H9 (cell line): ENCODE measurements at regions not wholly inside any gene's neighbourhood (a gene's known extent, or its start where the extent isn't known, plus 50 kb on each side); places are given as distances from the start of the nearest gene placed in this dataset.

Experiments used
- DNase-seq: peaks from one replicate; pipeline ENCODE4 v3.0.0-alpha.2; 2017
- H2AFZ ChIP-seq: one replicate; pipeline ENCODE4 v1.6.1; 2013; ENCODE audit warnings: mild to moderate bottlenecking, low read length, control low read depth, moderate library complexity
- H2AK5ac ChIP-seq: 2 replicates; pipeline ENCODE4 v1.6.1; 2013; ENCODE audit warnings: low read length, control low read depth, mixed read lengths; ENCODE audit not compliant: insufficient read length
- H2BK120ac ChIP-seq: one replicate; pipeline ENCODE4 v1.6.1; 2013; ENCODE audit warnings: low read depth, mild to moderate bottlenecking, low read length, control low read depth, inconsistent platforms; ENCODE audit not compliant: poor library complexity, severe bottlenecking
- H2BK12ac ChIP-seq: 2 replicates; pipeline ENCODE4 v1.6.1; 2013; ENCODE audit warnings: low read length, control low read depth, mixed read lengths, low read depth; ENCODE audit not compliant: insufficient read length
- H2BK15ac ChIP-seq: 2 replicates; pipeline ENCODE4 v1.6.1; 2013; ENCODE audit warnings: low read depth, low read length, control low read depth
- H2BK20ac ChIP-seq: one replicate; pipeline ENCODE4 v1.6.1; 2013; ENCODE audit warnings: low read depth, mild to moderate bottlenecking, low read length, control low read depth, inconsistent platforms; ENCODE audit not compliant: poor library complexity, severe bottlenecking
- H2BK5ac ChIP-seq: 2 replicates; pipeline ENCODE4 v1.6.1; 2013; ENCODE audit warnings: low read length, control low read depth, mixed read lengths; ENCODE audit not compliant: insufficient read length
- H3K14ac ChIP-seq: 2 replicates; pipeline ENCODE4 v1.6.1; 2013; ENCODE audit warnings: low read length, control low read depth; ENCODE audit not compliant: insufficient read depth
- H3K18ac ChIP-seq: 2 replicates; pipeline ENCODE4 v1.6.1; 2013; ENCODE audit warnings: low read depth, mild to moderate bottlenecking, mixed read lengths, low read length, control low read depth; ENCODE audit not compliant: insufficient read length
- H3K23ac ChIP-seq: 2 replicates; pipeline ENCODE4 v1.6.1; 2013; ENCODE audit warnings: low read length, control low read depth, mixed read lengths, low read depth; ENCODE audit not compliant: insufficient read length
- H3K23me2 ChIP-seq: 2 replicates; pipeline ENCODE4 v1.6.1; 2013; ENCODE audit warnings: low read depth, mild to moderate bottlenecking, mixed read lengths, low read length, control low read depth; ENCODE audit not compliant: insufficient read length, poor library complexity, severe bottlenecking
- H3K27ac ChIP-seq: 2 replicates; pipeline ENCODE4 v1.5.1; 2013; ENCODE audit warnings: low read length, control low read depth, mixed read lengths, low read depth; ENCODE audit not compliant: insufficient read length
- H3K27me3 ChIP-seq: 2 replicates; pipeline ENCODE4 v1.6.1; 2013; ENCODE audit warnings: low read length, control low read depth, inconsistent platforms; ENCODE audit not compliant: insufficient read depth
- H3K4ac ChIP-seq: 2 replicates; pipeline ENCODE4 v1.6.1; 2013; ENCODE audit warnings: low read depth, mild to moderate bottlenecking, control low read depth, inconsistent platforms, low read length, moderate library complexity
- H3K4me1 ChIP-seq: 2 replicates; pipeline ENCODE4 v1.6.1; 2013; ENCODE audit warnings: low read length, control low read depth, inconsistent platforms; ENCODE audit not compliant: insufficient read depth
- H3K4me2 ChIP-seq: 2 replicates; pipeline ENCODE4 v1.6.1; 2013; ENCODE audit warnings: low read length, control low read depth, mixed read lengths; ENCODE audit not compliant: insufficient read length, insufficient read depth
- H3K56ac ChIP-seq: 2 replicates; pipeline ENCODE4 v1.6.1; 2013; ENCODE audit warnings: low read depth, mild to moderate bottlenecking, mixed read lengths, low read length, control low read depth; ENCODE audit not compliant: insufficient read length
- H3K79me1 ChIP-seq: 2 replicates; pipeline ENCODE4 v1.6.1; 2013; ENCODE audit warnings: low read depth, mild to moderate bottlenecking, moderate library complexity, low read length, control low read depth, inconsistent platforms; ENCODE audit not compliant: insufficient read depth, poor library complexity, severe bottlenecking
- H3K79me2 ChIP-seq: 2 replicates; pipeline ENCODE4 v1.6.1; 2013; ENCODE audit warnings: low read length, control low read depth, inconsistent platforms; ENCODE audit not compliant: insufficient read depth
- H3K9ac ChIP-seq: 2 replicates; pipeline ENCODE4 v1.6.1; 2013; ENCODE audit warnings: low read length, control low read depth, mixed read lengths; ENCODE audit not compliant: insufficient read length; ENCODE audit errors: extremely low read depth
- H3K9me3 ChIP-seq: one replicate; pipeline ENCODE4 v1.6.1; 2013; ENCODE audit warnings: low read depth, low read length, inconsistent platforms; ENCODE audit not compliant: control insufficient read depth
- H3T11ph ChIP-seq: one replicate; pipeline ENCODE4 v1.6.1; 2013; ENCODE audit warnings: mild to moderate bottlenecking, low read length, control low read depth, inconsistent platforms
- H4K20me1 ChIP-seq: one replicate; pipeline ENCODE4 v1.6.1; 2013; ENCODE audit not compliant: control insufficient read depth, insufficient read length, insufficient read depth
- H4K5ac ChIP-seq: 2 replicates; pipeline ENCODE4 v1.6.1; 2013; ENCODE audit warnings: low read depth, mild to moderate bottlenecking, mixed read lengths, low read length, control low read depth; ENCODE audit not compliant: insufficient read length
- H4K8ac ChIP-seq: replicated peaks from 2 replicates; pipeline ENCODE4 v1.6.1; 2013; ENCODE audit warnings: low read length, control low read depth, mixed read lengths, low read depth; ENCODE audit not compliant: insufficient read length
- H4K91ac ChIP-seq: 2 replicates; pipeline ENCODE4 v1.6.1; 2013; ENCODE audit warnings: low read depth, mild to moderate bottlenecking, moderate library complexity, mixed read lengths, low read length, control low read depth; ENCODE audit not compliant: insufficient read length
- H3K27ac Mint-ChIP-seq, 3 experiments: 2 replicates in 2 of 3; 3 replicates in 1 of 3; pipeline ENCODE4 v1.8.0; 2020 to 2021; ENCODE audit warnings: mixed read lengths in 3 of 3, mild to moderate bottlenecking in 1 of 3, moderate library complexity in 1 of 3
- H3K27me3 Mint-ChIP-seq: 2 replicates; pipeline ENCODE4 v1.8.0; 2021; ENCODE audit warnings: low read depth, mild to moderate bottlenecking, moderate library complexity, mixed read lengths
- H3K36me3 Mint-ChIP-seq, 3 experiments: 2 replicates in 2 of 3; 3 replicates in 1 of 3; pipeline ENCODE4 v1.8.0; 2020 to 2021; ENCODE audit warnings: low read depth in 3 of 3, mixed read lengths in 3 of 3; ENCODE audit not compliant: insufficient read depth in 1 of 3
- H3K4me1 Mint-ChIP-seq, 2 experiments: 2 replicates each; pipeline ENCODE4 v1.8.0; 2020; ENCODE audit warnings: mixed read lengths in 2 of 2
- H3K4me3 Mint-ChIP-seq, 2 experiments: 2 replicates in 1 of 2; 3 replicates in 1 of 2; pipeline ENCODE4 v1.8.0; 2020 to 2021; ENCODE audit warnings: mild to moderate bottlenecking in 2 of 2, mixed read lengths in 2 of 2, moderate library complexity in 1 of 2
- H3K9me3 Mint-ChIP-seq, 2 experiments: 2 replicates in 1 of 2; 3 replicates in 1 of 2; pipeline ENCODE4 v1.8.0; 2020; ENCODE audit warnings: mild to moderate bottlenecking in 2 of 2, mixed read lengths in 2 of 2, moderate library complexity in 1 of 2
- WGBS: extraction: QIAGEN DNeasy Blood & Tissue Kit; methylation state at CpG from one replicate; pipeline ENCODE4 v1.1.7; 2013; ENCODE audit warnings: missing lambda C conversion rate, low lambda C conversion rate, mixed read lengths; ENCODE audit not compliant: insufficient read length; ENCODE audit errors: extremely low coverage; 5-methylcytosine and 5-hydroxymethylcytosine counted together
- TF ChIP-seq, protein P1 (sequence below): fragments of 200-600 bp; sonication (generic); conservative IDR thresholded peaks from 3 replicates; pipeline ENCODE4 v1.8.0; 2021; ENCODE audit warnings: antibody characterized with exemption, mild to moderate bottlenecking

DNA sequence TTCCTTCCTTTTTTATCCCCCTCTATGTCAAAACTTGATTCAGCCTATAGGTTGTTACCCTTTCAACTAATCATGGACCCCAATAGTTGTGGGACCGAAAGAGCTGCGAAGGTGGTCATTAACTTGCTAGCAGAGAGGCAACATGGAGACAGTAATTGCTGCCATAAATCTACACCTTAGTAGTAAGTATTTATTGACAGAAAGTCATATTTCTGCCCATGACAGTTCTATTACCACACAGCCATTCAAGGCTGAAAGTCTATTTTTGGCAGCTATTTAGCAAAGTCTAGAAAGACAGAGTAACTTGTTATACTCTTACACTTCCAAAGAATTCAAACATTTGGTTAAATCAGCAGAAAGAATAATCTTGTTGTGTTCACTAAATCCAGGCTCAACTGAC, 236.2 kb downstream of the PRELID2 start:
- H2AFZ ChIP-seq: no peak overlapping the region
- no peaks in the 10 kb centered on the region for H3K4me1 ChIP-seq
- Mint-ChIP-seq H3K9me3 (no peaks in the 10 kb centered on the region), H3K27ac (no peak overlapping the region), H3K27me3 (no peaks in the 10 kb centered on the region), H3K4me3 (no peak overlapping the region), H3K4me1 (no peaks in the 10 kb centered on the region), H3K36me3 (no peaks in the 10 kb centered on the region)
- H3K27ac ChIP-seq: no peak overlapping the region
- no peak overlapping the region for H2AK5ac ChIP-seq
- no peak overlapping the region for H3K9ac ChIP-seq
- no peaks in the 10 kb centered on the region for H3K9me3 ChIP-seq
- H3K79me1 ChIP-seq: no peaks in the 10 kb centered on the region
- H2BK120ac ChIP-seq: no peak overlapping the region
- no peak overlapping the region for H4K5ac ChIP-seq
- no peak overlapping the region for H2BK5ac ChIP-seq
- no peak overlapping the region for H4K91ac ChIP-seq
- no peaks in the 10 kb centered on the region for H3K23me2 ChIP-seq
- no peak overlapping the region for H3K56ac ChIP-seq
- no CpG with 5 or more reads among the region's 2 CpGs for WGBS
- no peaks in the 10 kb centered on the region for H4K20me1 ChIP-seq
- no peaks in the 10 kb centered on the region for H3K27me3 ChIP-seq
- no peak overlapping the region for H3K4me2 ChIP-seq
- H3K23ac ChIP-seq: no peak overlapping the region
- no peak overlapping the region for H2BK12ac ChIP-seq
- no peak for DNase-seq
- TF ChIP-seq, protein P1, sequence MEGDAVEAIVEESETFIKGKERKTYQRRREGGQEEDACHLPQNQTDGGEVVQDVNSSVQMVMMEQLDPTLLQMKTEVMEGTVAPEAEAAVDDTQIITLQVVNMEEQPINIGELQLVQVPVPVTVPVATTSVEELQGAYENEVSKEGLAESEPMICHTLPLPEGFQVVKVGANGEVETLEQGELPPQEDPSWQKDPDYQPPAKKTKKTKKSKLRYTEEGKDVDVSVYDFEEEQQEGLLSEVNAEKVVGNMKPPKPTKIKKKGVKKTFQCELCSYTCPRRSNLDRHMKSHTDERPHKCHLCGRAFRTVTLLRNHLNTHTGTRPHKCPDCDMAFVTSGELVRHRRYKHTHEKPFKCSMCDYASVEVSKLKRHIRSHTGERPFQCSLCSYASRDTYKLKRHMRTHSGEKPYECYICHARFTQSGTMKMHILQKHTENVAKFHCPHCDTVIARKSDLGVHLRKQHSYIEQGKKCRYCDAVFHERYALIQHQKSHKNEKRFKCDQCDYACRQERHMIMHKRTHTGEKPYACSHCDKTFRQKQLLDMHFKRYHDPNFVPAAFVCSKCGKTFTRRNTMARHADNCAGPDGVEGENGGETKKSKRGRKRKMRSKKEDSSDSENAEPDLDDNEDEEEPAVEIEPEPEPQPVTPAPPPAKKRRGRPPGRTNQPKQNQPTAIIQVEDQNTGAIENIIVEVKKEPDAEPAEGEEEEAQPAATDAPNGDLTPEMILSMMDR: no peak
- no peak overlapping the region for H3T11ph ChIP-seq
- H2BK20ac ChIP-seq: no peak overlapping the region
- H2BK15ac ChIP-seq: no peak overlapping the region
- H4K8ac ChIP-seq: no peak overlapping the region
- no peaks in the 10 kb centered on the region for H3K79me2 ChIP-seq
- no peak overlapping the region for H3K18ac ChIP-seq
- no peak overlapping the region for H3K14ac ChIP-seq
- H3K4ac ChIP-seq: no peak overlapping the region
